Osteoblast (primary cell): ENCODE measurements at regions not wholly inside any gene's neighbourhood (a gene's known extent, or its start where the extent isn't known, plus 50 kb on each side); places are given as distances from the start of the nearest gene placed in this dataset.
"Not testable (repeated sequence)": the region's sequence is repeated elsewhere in the genome, so short reads cannot be mapped to it uniquely, and the experiment has no call there.

ENCODE experiments used
- DNase-seq: peaks from one replicate; pipeline ENCODE4 v3.0.0; 2011; ENCODE audit warnings: low spot score, mixed read lengths; ENCODE audit not compliant: insufficient read length; ENCODE audit errors: missing footprints
- H2AFZ ChIP-seq: 2 replicates; pipeline ENCODE4 v1.6.0; 2011; ENCODE audit warnings: mild to moderate bottlenecking, low read length
- H3K27ac ChIP-seq: 2 replicates; pipeline ENCODE4 v1.5.1; 2011; ENCODE audit warnings: mild to moderate bottlenecking, low read depth, low read length, moderate library complexity
- H3K27me3 ChIP-seq: 2 replicates; pipeline ENCODE4 v1.6.0; 2012; ENCODE audit warnings: mild to moderate bottlenecking, control low read depth, inconsistent platforms, low read length, moderate library complexity; ENCODE audit not compliant: insufficient read depth
- H3K36me3 ChIP-seq: 2 replicates; pipeline ENCODE4 v1.5.1; 2011; ENCODE audit warnings: mild to moderate bottlenecking, low read length, control low read depth, moderate library complexity; ENCODE audit not compliant: insufficient read depth
- H3K4me1 ChIP-seq: 2 replicates; pipeline ENCODE4 v1.5.1; 2011; ENCODE audit warnings: mild to moderate bottlenecking, low read length, control low read depth, moderate library complexity; ENCODE audit not compliant: insufficient read depth
- H3K4me2 ChIP-seq: 2 replicates; pipeline ENCODE4 v1.6.0; 2011; ENCODE audit warnings: mild to moderate bottlenecking, low read length; ENCODE audit not compliant: insufficient read depth
- H3K4me3 ChIP-seq: fragments of 200-600 bp; sonication (generic); 3 replicates; pipeline ENCODE4 v1.5.1; 2012; ENCODE audit warnings: mild to moderate bottlenecking, low read length, inconsistent platforms; ENCODE audit not compliant: insufficient read depth
- H3K79me2 ChIP-seq: 2 replicates; pipeline ENCODE4 v1.6.0; 2012; ENCODE audit warnings: mild to moderate bottlenecking, low read length, control low read depth, inconsistent platforms; ENCODE audit not compliant: insufficient read depth
- H3K9me3 ChIP-seq: 2 replicates; pipeline ENCODE4 v1.5.1; 2011; ENCODE audit warnings: low read depth, low read length, control low read depth
- H4K20me1 ChIP-seq: 2 replicates; pipeline ENCODE4 v1.6.0; 2012; ENCODE audit warnings: mild to moderate bottlenecking, low read length, control low read depth; ENCODE audit not compliant: insufficient read depth
- CTCF ChIP-seq: IDR thresholded peaks from 2 replicates; pipeline ENCODE4 v1.5.1; 2011; ENCODE audit warnings: mild to moderate bottlenecking, low read depth, low read length, moderate library complexity; ENCODE audit errors: extremely low read depth

GRCh38 chr2:187617120-187617519 is 62.9 kb upstream of the TFPI start:
- DNase-seq, result no peak

GRCh38 chr2:187617905-187618304 is 63.7 kb upstream of the TFPI start:
- H3K4me1 ChIP-seq, result no peaks in the 10 kb centered on the region
- no peaks in the 10 kb centered on the region for H4K20me1 ChIP-seq
- no peak for DNase-seq
- H2AFZ ChIP-seq, result no peak overlapping the region
- TF ChIP-seq CTCF, result no peak
- H3K27me3 ChIP-seq, result no peaks in the 10 kb centered on the region
- no peaks in the 10 kb centered on the region for H3K36me3 ChIP-seq
- H3K27ac ChIP-seq, result no peak overlapping the region
- no peaks in the 10 kb centered on the region for H3K79me2 ChIP-seq
- no peaks in the 10 kb centered on the region for H3K9me3 ChIP-seq
- H3K4me2 ChIP-seq, result no peak overlapping the region
- H3K4me3 ChIP-seq, result no peak overlapping the region

More at GRCh38 chr2:187617120-187617519, 62.9 kb upstream of the TFPI start:
- no peaks in the 10 kb centered on the region for H3K4me1 ChIP-seq
- H4K20me1 ChIP-seq, result no peaks in the 10 kb centered on the region
- no peak for TF ChIP-seq CTCF
- no peaks in the 10 kb centered on the region for H3K79me2 ChIP-seq
- no peaks in the 10 kb centered on the region for H3K9me3 ChIP-seq
- H2AFZ ChIP-seq, result no peak overlapping the region
- no peak overlapping the region for H3K27ac ChIP-seq
- H3K4me3 ChIP-seq, result no peak overlapping the region
- H3K4me2 ChIP-seq, result no peak overlapping the region
- no peaks in the 10 kb centered on the region for H3K36me3 ChIP-seq
- no peaks in the 10 kb centered on the region for H3K27me3 ChIP-seq

GRCh38 chr2:187618813-187619212 is 64.6 kb upstream of the TFPI start:
- Histone ChIP-seq H3K4me2 (no peak overlapping the region), H4K20me1 (no peaks in the 10 kb centered on the region), H3K4me1 (no peaks in the 10 kb centered on the region), H3K27ac (no peak overlapping the region), H3K4me3 (no peak overlapping the region), H2AFZ (no peak overlapping the region), H3K9me3 (no peaks in the 10 kb centered on the region), H3K79me2 (no peaks in the 10 kb centered on the region), H3K36me3 (no peaks in the 10 kb centered on the region), H3K27me3 (no peaks in the 10 kb centered on the region)
- no peak for DNase-seq
- no peak for TF ChIP-seq CTCF

- DNase-seq, result no peak
- Histone ChIP-seq H3K4me2 (no peak overlapping the region), H3K79me2 (no peaks in the 10 kb centered on the region), H3K27ac (no peak overlapping the region), H3K27me3 (no peaks in the 10 kb centered on the region), H3K9me3 (no peaks in the 10 kb centered on the region), H3K36me3 (no peaks in the 10 kb centered on the region), H4K20me1 (no peaks in the 10 kb centered on the region), H3K4me1 (no peaks in the 10 kb centered on the region), H2AFZ (no peak overlapping the region), H3K4me3 (no peak overlapping the region)
- no peak for TF ChIP-seq CTCF
These were observed 72.9 kb upstream of the TFPI start for GRCh38 chr2:187627153-187627552.

- H4K20me1 ChIP-seq, H3K4me2 ChIP-seq, H3K27me3 ChIP-seq, H3K4me3 ChIP-seq, H3K79me2 ChIP-seq, H3K4me1 ChIP-seq, H3K36me3 ChIP-seq, H2AFZ ChIP-seq, H3K27ac ChIP-seq, DNase-seq, H3K9me3 ChIP-seq: not testable (repeated sequence)
These were observed 82.6 kb upstream of the TFPI start for GRCh38 chr2:187636731-187637391.

- not testable (repeated sequence) for H3K9me3 ChIP-seq, H3K27ac ChIP-seq
These were observed 83.1 kb upstream of the TFPI start for GRCh38 chr2:187637392-187637740.

More at GRCh38 chr2:187637392-187637740, 83.1 kb upstream of the TFPI start:
- not testable (repeated sequence) for H3K79me2 ChIP-seq, DNase-seq, H3K4me2 ChIP-seq, H4K20me1 ChIP-seq, H3K4me3 ChIP-seq, H3K4me1 ChIP-seq, H3K27me3 ChIP-seq, H3K36me3 ChIP-seq, H2AFZ ChIP-seq
